ENCODE measurements at regions not wholly inside any gene's neighbourhood (a gene's known extent, or its start where the extent isn't known, plus 50 kb on each side); places are given as distances from the start of the nearest gene placed in this dataset.

- no peak for TF ChIP-seq CTCF (IDR thresholded peaks at IDR 0.05)
- TF ChIP-seq NFE2L1 (CRISPR knock-in tag; IDR thresholded peaks at IDR 0.05): no peak
- no peak for TF ChIP-seq E2F5 (CRISPR knock-in tag; IDR thresholded peaks at IDR 0.05)
- no peak for TF ChIP-seq ZNF396 (CRISPR knock-in tag; IDR thresholded peaks at IDR 0.05; ENCODE audit: borderline replicate concordance)
Measured at GRCh38 chr12:65660096-65660495, 164.2 kb upstream of the HMGA2 start.
